H1 (cell line): ENCODE measurements at regions not wholly inside any gene's neighbourhood (a gene's known extent, or its start where the extent isn't known, plus 50 kb on each side); places are given as distances from the start of the nearest gene placed in this dataset.

Source experiments
- CTCF ChIA-PET: fragments of 300-600 bp; sonication (Branson Sonifier 250); formaldehyde crosslinking; loops from one replicate; lab custom pipeline; 2021; ENCODE audit not compliant: partially characterized antibody; lab: Charles Lee
- POLR2A ChIA-PET: fragments of 300-600 bp; sonication (Branson Sonifier 250); formaldehyde crosslinking; loops from one replicate; lab custom pipeline; 2021; ENCODE audit warnings: inconsistent platforms; ENCODE audit not compliant: partially characterized antibody; lab: Charles Lee
- DNase-seq, 2 experiments: peaks; one replicate each; pipeline versions ENCODE4 v3.0.0 to v3.0.0-alpha.2; 2010 to 2022; ENCODE audit warnings: low spot score in 2 of 2, low read depth in 1 of 2, mixed read lengths in 1 of 2
- FAIRE-seq: peaks from 2 replicates; lab custom pipeline; 2011; peaks lifted over from hg19 to GRCh38; lab: Jason Lieb, UNC
- H2AFZ ChIP-seq: 2 replicates; pipeline ENCODE4 v1.8.1; 2012; ENCODE audit warnings: low read length, inconsistent platforms
- H2AK5ac ChIP-seq: 2 replicates; pipeline ENCODE4 v1.6.1; 2013; ENCODE audit warnings: low read depth, low read length
- H2BK120ac ChIP-seq: replicated peaks from 2 replicates; pipeline ENCODE3; 2013; ENCODE audit warnings: low read depth, low read length, inconsistent platforms
- H2BK12ac ChIP-seq: 2 replicates; pipeline ENCODE4 v1.6.1; 2013; ENCODE audit warnings: low read depth, low read length
- H2BK15ac ChIP-seq: 2 replicates; pipeline ENCODE4 v1.6.1; 2013; ENCODE audit warnings: low read length
- H2BK20ac ChIP-seq: 2 replicates; pipeline ENCODE4 v1.6.1; 2013; ENCODE audit warnings: low read length
- H2BK5ac ChIP-seq: 2 replicates; pipeline ENCODE4 v1.6.1; 2013; ENCODE audit warnings: low read depth, low read length
- H3K14ac ChIP-seq: 2 replicates; pipeline ENCODE4 v1.6.1; 2013; ENCODE audit warnings: inconsistent platforms; ENCODE audit not compliant: insufficient read length
- H3K18ac ChIP-seq: 2 replicates; pipeline ENCODE4 v1.6.1; 2013; ENCODE audit warnings: low read length; ENCODE audit errors: extremely low read depth
- H3K23ac ChIP-seq: 2 replicates; pipeline ENCODE4 v1.6.1; 2013; ENCODE audit warnings: inconsistent platforms; ENCODE audit not compliant: insufficient read length
- H3K23me2 ChIP-seq: 2 replicates; pipeline ENCODE4 v1.6.1; 2013; ENCODE audit warnings: low read depth, low read length
- H3K27ac ChIP-seq: 2 replicates; pipeline ENCODE4 v1.6.1; 2011; ENCODE audit warnings: low read depth, low read length, inconsistent platforms
- H3K27me3 ChIP-seq, 4 experiments: replicated peaks in 1 of 4; 1 replicate in 1 of 4; 2 replicates in 3 of 4; pipeline versions ENCODE4 v1.6.1 to v1.8.1; 2011 to 2013; ENCODE audit warnings: low read length in 3 of 4, mild to moderate bottlenecking in 3 of 4, inconsistent platforms in 2 of 4, mixed read lengths in 2 of 4, moderate library complexity in 1 of 4; ENCODE audit not compliant: control insufficient read depth in 3 of 4, insufficient read depth in 3 of 4; ENCODE audit errors: extremely low read depth in 1 of 4
- H3K36me3 ChIP-seq, 4 experiments: 2 replicates each; pipeline versions ENCODE4 v1.6.1 to v1.8.1; 2011 to 2013; ENCODE audit warnings: mild to moderate bottlenecking in 4 of 4, low read length in 3 of 4, moderate library complexity in 2 of 4, control low read depth in 1 of 4, inconsistent platforms in 1 of 4; ENCODE audit not compliant: insufficient read depth in 4 of 4, control insufficient read depth in 2 of 4
- H3K4ac ChIP-seq: replicated peaks from 2 replicates; pipeline ENCODE3; 2013; ENCODE audit warnings: low read length, low read depth, mixed read lengths, inconsistent platforms; ENCODE audit not compliant: insufficient read length
- H3K4me1 ChIP-seq, 4 experiments: replicated peaks in 1 of 4; 1 replicate in 1 of 4; 2 replicates in 3 of 4; pipeline versions ENCODE4 v1.6.1 to v1.8.1; 2011 to 2013; ENCODE audit warnings: low read length in 3 of 4, inconsistent platforms in 2 of 4, mixed read lengths in 1 of 4; ENCODE audit not compliant: insufficient read depth in 4 of 4, control insufficient read depth in 3 of 4
- H3K4me2 ChIP-seq, 2 experiments: 2 replicates each; pipeline versions ENCODE4 v1.6.1 to v1.8.1; 2011 to 2013; ENCODE audit warnings: low read depth in 2 of 2, low read length in 2 of 2, control low read depth in 1 of 2, inconsistent platforms in 1 of 2, mild to moderate bottlenecking in 1 of 2; ENCODE audit not compliant: insufficient read depth in 1 of 2
- H3K4me3 ChIP-seq, 4 experiments: fragments of 200-600, 300-600 bp in 1 of 4; sonication (generic), shearing (Covaris generic), sonication (Bioruptor Twin) in 1 of 4; 2 replicates each; pipeline versions ENCODE4 v1.5.1 to v1.8.1; 2011 to 2016; ENCODE audit warnings: low read length in 4 of 4, low read depth in 3 of 4, control low read depth in 2 of 4, inconsistent platforms in 2 of 4, mild to moderate bottlenecking in 2 of 4, mixed read lengths in 1 of 4, moderate library complexity in 1 of 4; ENCODE audit not compliant: insufficient read depth in 2 of 4; ENCODE audit errors: extremely low read depth in 1 of 4
- H3K56ac ChIP-seq: replicated peaks from 2 replicates; pipeline ENCODE3; 2013; ENCODE audit warnings: low read depth, mild to moderate bottlenecking, mixed read lengths, low read length, inconsistent platforms; ENCODE audit not compliant: insufficient read length
- H3K79me1 ChIP-seq: 2 replicates; pipeline ENCODE4 v1.6.1; 2013; ENCODE audit warnings: low read depth, low read length, control low read depth
- H3K79me2 ChIP-seq, 2 experiments: 2 replicates each; pipeline versions ENCODE4 v1.6.1 to v1.8.1; 2012 to 2013; ENCODE audit warnings: low read length in 2 of 2, mild to moderate bottlenecking in 2 of 2, inconsistent platforms in 1 of 2; ENCODE audit not compliant: insufficient read depth in 2 of 2, control insufficient read depth in 1 of 2
- H3K9ac ChIP-seq, 4 experiments: replicated peaks in 1 of 4; 1 replicate in 1 of 4; 2 replicates in 3 of 4; pipeline versions ENCODE4 v1.6.1 to v1.8.1; 2011 to 2013; ENCODE audit warnings: low read depth in 3 of 4, low read length in 3 of 4, control low read depth in 2 of 4, mild to moderate bottlenecking in 2 of 4, moderate library complexity in 2 of 4, inconsistent platforms in 1 of 4; ENCODE audit errors: extremely low read depth in 1 of 4
- H3K9me3 ChIP-seq, 2 experiments: 2 replicates each; pipeline versions ENCODE4 v1.6.1 to v1.8.1; 2012 to 2013; ENCODE audit warnings: mild to moderate bottlenecking in 2 of 2, moderate library complexity in 2 of 2, control low read depth in 1 of 2, inconsistent platforms in 1 of 2, low read depth in 1 of 2, low read length in 1 of 2, mixed read lengths in 1 of 2; ENCODE audit not compliant: insufficient read depth in 2 of 2
- H4K20me1 ChIP-seq, 2 experiments: replicated peaks in 1 of 2; 2 replicates each; pipeline versions ENCODE3 to v1.8.1; 2011 to 2013; ENCODE audit warnings: inconsistent platforms in 2 of 2, low read length in 2 of 2, mild to moderate bottlenecking in 1 of 2; ENCODE audit not compliant: insufficient read depth in 2 of 2, control insufficient read depth in 1 of 2
- H4K5ac ChIP-seq: 2 replicates; pipeline ENCODE4 v1.6.1; 2013; ENCODE audit warnings: low read length, low read depth, mixed read lengths, inconsistent platforms; ENCODE audit not compliant: insufficient read length
- H4K8ac ChIP-seq: 2 replicates; pipeline ENCODE4 v1.8.0; 2013; ENCODE audit warnings: mild to moderate bottlenecking, moderate library complexity, low read length, inconsistent platforms; ENCODE audit not compliant: insufficient read depth; ENCODE audit errors: extremely low read depth
- H4K91ac ChIP-seq: replicated peaks from 2 replicates; pipeline ENCODE3; 2013; ENCODE audit warnings: low read length, mixed read lengths, inconsistent platforms; ENCODE audit not compliant: insufficient read length
- BCL11A ChIP-seq, 2 experiments: IDR thresholded peaks; one replicate each; pipeline ENCODE4 v1.6.1; 2011; ENCODE audit warnings: low read depth in 2 of 2, low read length in 2 of 2, mild to moderate bottlenecking in 2 of 2
- CEBPB ChIP-seq: IDR thresholded peaks from 2 replicates; pipeline ENCODE4 v1.6.1; 2012; ENCODE audit warnings: low read depth, low read length
- CTBP2 ChIP-seq: IDR thresholded peaks from 2 replicates; pipeline ENCODE4 v1.7.0; 2011; ENCODE audit warnings: borderline replicate concordance, mild to moderate bottlenecking, moderate library complexity, mixed read lengths, low read length; ENCODE audit not compliant: insufficient read depth, insufficient read length
- FOSL1 ChIP-seq: IDR thresholded peaks from 2 replicates; pipeline ENCODE4 v1.6.1; 2011; ENCODE audit warnings: mild to moderate bottlenecking, low read depth, low read length, moderate library complexity; ENCODE audit not compliant: insufficient read depth
- GTF2F1 ChIP-seq: IDR thresholded peaks from 2 replicates; pipeline ENCODE4 v1.6.1; 2012; ENCODE audit warnings: low read depth, low read length, improper control_type of control experiment, borderline replicate concordance
- HDAC2 ChIP-seq, 2 experiments: fragments of 300-600 bp in 1 of 2; sonication (generic) in 1 of 2; IDR thresholded peaks; 2 replicates each; pipeline ENCODE4 v1.6.1; 2011 to 2012; ENCODE audit warnings: low read depth in 2 of 2, low read length in 2 of 2, mild to moderate bottlenecking in 2 of 2, moderate library complexity in 2 of 2, borderline replicate concordance in 1 of 2, inconsistent platforms in 1 of 2
- JUND ChIP-seq: IDR thresholded peaks from 2 replicates; pipeline ENCODE4 v1.6.1; 2011; ENCODE audit warnings: mild to moderate bottlenecking, improper control_type of control experiment, low read length
- POU5F1 ChIP-seq: IDR thresholded peaks from 2 replicates; pipeline ENCODE4 v1.6.1; 2011; ENCODE audit warnings: low read depth, mild to moderate bottlenecking, low read length, moderate library complexity
- RFX5 ChIP-seq: IDR thresholded peaks from 2 replicates; pipeline ENCODE4 v1.6.1; 2011; ENCODE audit warnings: low read depth, low read length, improper control_type of control experiment, borderline replicate concordance
- USF2 ChIP-seq: IDR thresholded peaks from 2 replicates; pipeline ENCODE4 v1.6.1; 2011; ENCODE audit warnings: low read length, improper control_type of control experiment
- ZNF274 ChIP-seq: IDR thresholded peaks from 2 replicates; pipeline ENCODE4 v1.7.0; 2012; ENCODE audit warnings: low read length, borderline replicate concordance; ENCODE audit errors: extremely low read depth
- WGBS, 2 experiments: shearing (Covaris generic) in 1 of 2; methylation state at CpG; one replicate each; pipeline versions ENCODE4 v1.1.6 to v1.1.7; 2013 to 2015; ENCODE audit warnings: low lambda C conversion rate in 2 of 2, mixed read lengths in 2 of 2, inconsistent platforms in 1 of 2, low coverage in 1 of 2, missing lambda C conversion rate in 1 of 2; ENCODE audit not compliant: insufficient replicate concordance in 2 of 2, insufficient coverage in 1 of 2, insufficient read length in 1 of 2; ENCODE audit errors: extremely low coverage in 1 of 2, missing lambda C conversion rate in 1 of 2; 5-methylcytosine and 5-hydroxymethylcytosine counted together
- TF ChIP-seq, protein P1 (sequence below): IDR thresholded peaks from 2 replicates; pipeline ENCODE4 v1.6.1; 2012; ENCODE audit warnings: low read length, inconsistent platforms

DNA sequence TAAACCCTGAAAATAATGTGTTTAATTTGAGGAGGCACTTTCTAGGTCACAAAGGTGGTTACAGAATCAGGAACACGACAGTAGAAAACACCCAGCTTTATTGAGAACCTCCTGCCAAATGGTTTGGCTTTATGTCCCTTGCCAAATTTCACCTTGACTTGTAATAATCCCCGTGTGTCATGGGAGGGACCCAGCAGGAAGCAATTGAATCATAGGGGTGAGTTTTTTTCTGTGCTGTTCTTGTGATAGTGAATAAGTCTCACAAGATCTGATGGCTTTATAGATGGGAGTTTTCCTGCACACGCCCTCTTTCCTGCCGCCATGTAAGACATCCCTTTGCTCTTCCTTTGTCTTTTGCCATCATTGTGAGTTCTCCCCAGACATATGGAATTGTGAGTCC, 193.8 kb upstream of the KLF6 start:
- FAIRE-seq = no peak
- TF ChIP-seq FOSL1 = no peak
- no peak for TF ChIP-seq GTF2F1
- TF ChIP-seq, protein P1, sequence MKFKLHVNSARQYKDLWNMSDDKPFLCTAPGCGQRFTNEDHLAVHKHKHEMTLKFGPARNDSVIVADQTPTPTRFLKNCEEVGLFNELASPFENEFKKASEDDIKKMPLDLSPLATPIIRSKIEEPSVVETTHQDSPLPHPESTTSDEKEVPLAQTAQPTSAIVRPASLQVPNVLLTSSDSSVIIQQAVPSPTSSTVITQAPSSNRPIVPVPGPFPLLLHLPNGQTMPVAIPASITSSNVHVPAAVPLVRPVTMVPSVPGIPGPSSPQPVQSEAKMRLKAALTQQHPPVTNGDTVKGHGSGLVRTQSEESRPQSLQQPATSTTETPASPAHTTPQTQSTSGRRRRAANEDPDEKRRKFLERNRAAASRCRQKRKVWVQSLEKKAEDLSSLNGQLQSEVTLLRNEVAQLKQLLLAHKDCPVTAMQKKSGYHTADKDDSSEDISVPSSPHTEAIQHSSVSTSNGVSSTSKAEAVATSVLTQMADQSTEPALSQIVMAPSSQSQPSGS = no peak
- TF ChIP-seq POU5F1 = no peak
- TF ChIP-seq CTBP2 = no peak
- no peak for TF ChIP-seq USF2
- TF ChIP-seq JUND = no peak
- TF ChIP-seq HDAC2 (IDR thresholded peaks at IDR 0.05; ENCODE audit: borderline replicate concordance in 1 of 2, low read depth in 2 of 2, low read length in 2 of 2) = no peak
- TF ChIP-seq BCL11A (IDR thresholded peaks at IDR 0.05; ENCODE audit: low read depth in 2 of 2, low read length in 2 of 2) = no peak
- no peak for TF ChIP-seq ZNF274
- TF ChIP-seq RFX5 = no peak
- no peak for TF ChIP-seq CEBPB

More for the DNA sequence above, 193.8 kb upstream of the KLF6 start:
- no peak overlapping the region for H4K91ac ChIP-seq
- ChIA-PET CTCF (no interaction called here), POLR2A (no interaction called here)
- no peaks in the 10 kb centered on the region for H3K79me1 ChIP-seq
- 96% methylated on average over 4 of the region's 4 CpGs; no CpG with 5 or more reads in 1 of the 2 experiments for WGBS, 2 experiments
- no peak overlapping the region for H3K4me3 ChIP-seq
- no peaks in the 10 kb centered on the region for H3K4me1 ChIP-seq
- no peaks in the 10 kb centered on the region for H3K36me3 ChIP-seq
- no peak overlapping the region for H2BK15ac ChIP-seq
- H2BK120ac ChIP-seq = no peak overlapping the region
- no peaks in the 10 kb centered on the region for H3K27me3 ChIP-seq
- H3K23ac ChIP-seq = no peak overlapping the region
- no peak overlapping the region for H3K18ac ChIP-seq
- no peak overlapping the region for H2AFZ ChIP-seq
- no peaks in the 10 kb centered on the region for H3K23me2 ChIP-seq
- no peak overlapping the region for H4K8ac ChIP-seq
- H3K4me2 ChIP-seq = no peak overlapping the region
- no peaks in the 10 kb centered on the region for H3K79me2 ChIP-seq
- H3K9me3 ChIP-seq = no peaks in the 10 kb centered on the region; a peak in 2 of 4 replicates
- H2BK12ac ChIP-seq = no peak overlapping the region
- no peak for DNase-seq
- no peak overlapping the region for H3K56ac ChIP-seq
- no peak overlapping the region for H3K4ac ChIP-seq
- no peak overlapping the region for H3K9ac ChIP-seq
- no peaks in the 10 kb centered on the region for H4K20me1 ChIP-seq
- no peak overlapping the region for H3K27ac ChIP-seq
- H3K14ac ChIP-seq = no peak overlapping the region
- no peak overlapping the region for H2AK5ac ChIP-seq
- H2BK5ac ChIP-seq = no peak overlapping the region
- no peak overlapping the region for H4K5ac ChIP-seq
- H2BK20ac ChIP-seq = no peak overlapping the region
